ENCODE measurements at regions not wholly inside any gene's neighbourhood (a gene's known extent, or its start where the extent isn't known, plus 50 kb on each side); places are given as distances from the start of the nearest gene placed in this dataset.

GRCh38 chr15:39399600-39399999, 181.3 kb upstream of the THBS1 start:
- TF ChIP-seq, protein P1, sequence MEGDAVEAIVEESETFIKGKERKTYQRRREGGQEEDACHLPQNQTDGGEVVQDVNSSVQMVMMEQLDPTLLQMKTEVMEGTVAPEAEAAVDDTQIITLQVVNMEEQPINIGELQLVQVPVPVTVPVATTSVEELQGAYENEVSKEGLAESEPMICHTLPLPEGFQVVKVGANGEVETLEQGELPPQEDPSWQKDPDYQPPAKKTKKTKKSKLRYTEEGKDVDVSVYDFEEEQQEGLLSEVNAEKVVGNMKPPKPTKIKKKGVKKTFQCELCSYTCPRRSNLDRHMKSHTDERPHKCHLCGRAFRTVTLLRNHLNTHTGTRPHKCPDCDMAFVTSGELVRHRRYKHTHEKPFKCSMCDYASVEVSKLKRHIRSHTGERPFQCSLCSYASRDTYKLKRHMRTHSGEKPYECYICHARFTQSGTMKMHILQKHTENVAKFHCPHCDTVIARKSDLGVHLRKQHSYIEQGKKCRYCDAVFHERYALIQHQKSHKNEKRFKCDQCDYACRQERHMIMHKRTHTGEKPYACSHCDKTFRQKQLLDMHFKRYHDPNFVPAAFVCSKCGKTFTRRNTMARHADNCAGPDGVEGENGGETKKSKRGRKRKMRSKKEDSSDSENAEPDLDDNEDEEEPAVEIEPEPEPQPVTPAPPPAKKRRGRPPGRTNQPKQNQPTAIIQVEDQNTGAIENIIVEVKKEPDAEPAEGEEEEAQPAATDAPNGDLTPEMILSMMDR (IDR thresholded peaks at IDR 0.05) = no peak
- TF ChIP-seq POLR2AphosphoS5 (IDR thresholded peaks at IDR 0.05; ENCODE audit: low read depth, low read length) (no peak), TCF7L2 (IDR thresholded peaks at IDR 0.05; ENCODE audit: low read depth, low read length) (no peak)

Measured in Panc1 (cell line).